WTC11 (cell line): ENCODE measurements at regions not wholly inside any gene's neighbourhood (a gene's known extent, or its start where the extent isn't known, plus 50 kb on each side); places are given as distances from the start of the nearest gene placed in this dataset.

Experiments
- CBFB ChIP-seq: sonication (generic); formaldehyde crosslinking; IDR thresholded peaks from 2 replicates; pipeline ENCODE4 v1.8.1; 2022; ENCODE audit warnings: mild to moderate bottlenecking, low read depth, missing genetic modification reagents
- CTCF ChIP-seq: fragments of 200-600 bp; IDR thresholded peaks from 2 replicates; pipeline ENCODE4 v1.8.0; 2022; ENCODE audit warnings: antibody characterized with exemption
- FOXK1 ChIP-seq: sonication (generic); formaldehyde crosslinking; IDR thresholded peaks from 2 replicates; pipeline ENCODE4 v1.8.0; 2022; ENCODE audit warnings: mild to moderate bottlenecking, moderate library complexity, missing genetic modification reagents
- FOXP1 ChIP-seq: sonication (generic); formaldehyde crosslinking; IDR thresholded peaks from 2 replicates; pipeline ENCODE4 v1.8.0; 2022; ENCODE audit warnings: missing genetic modification reagents, mild to moderate bottlenecking, moderate library complexity, borderline replicate concordance
- JUN ChIP-seq: sonication (generic); formaldehyde crosslinking; IDR thresholded peaks from 2 replicates; pipeline ENCODE4 v1.8.0; 2023; ENCODE audit warnings: mild to moderate bottlenecking, missing genetic modification reagents
- OVOL2 ChIP-seq: fragments of 250-450 bp; sonication (Bioruptor Pico); IDR thresholded peaks from 2 replicates; pipeline ENCODE4 v1.9.0; 2021; ENCODE audit warnings: mild to moderate bottlenecking, borderline replicate concordance
- TCF7 ChIP-seq: sonication (generic); formaldehyde crosslinking; IDR thresholded peaks from 2 replicates; pipeline ENCODE4 v1.8.0; 2022; ENCODE audit warnings: mild to moderate bottlenecking, low read depth, missing genetic modification reagents, moderate library complexity

DNA sequence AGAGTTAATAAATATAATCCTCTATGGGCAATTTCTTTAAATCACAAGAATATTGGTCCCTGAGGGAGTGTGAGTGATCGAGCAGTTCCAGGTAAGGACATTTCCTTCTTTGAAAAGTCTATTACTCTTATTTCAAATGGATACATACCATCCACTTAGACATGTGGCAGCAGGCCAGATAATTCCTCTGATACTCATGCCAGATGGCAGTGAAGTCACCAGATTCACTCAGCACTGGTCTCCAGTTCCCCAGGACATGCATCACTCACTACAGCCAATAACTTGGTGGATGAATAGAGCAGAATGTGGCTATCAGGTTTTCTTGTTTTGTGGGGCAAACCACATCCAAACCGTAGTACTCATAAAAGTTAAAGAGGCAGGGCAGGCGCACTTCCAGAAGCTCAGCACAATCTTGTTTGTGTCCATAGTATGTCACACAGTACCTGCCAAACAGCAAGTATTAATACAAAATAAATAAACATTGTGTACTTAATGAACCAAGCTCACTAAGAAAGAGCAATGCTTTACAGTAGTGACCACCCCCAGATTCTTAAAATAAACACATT, 74.2 kb upstream of the CD53 start:
- TF ChIP-seq FOXP1 = no peak
- TF ChIP-seq JUN (CRISPR knock-in tag) = no peak
- no peak for TF ChIP-seq TCF7 (CRISPR knock-in tag)
- TF ChIP-seq FOXK1 = no peak
- TF ChIP-seq OVOL2 = no peak
- TF ChIP-seq CTCF = no peak
- no peak for TF ChIP-seq CBFB (CRISPR knock-in tag)
